SW 1271 (cell line): ENCODE measurements at regions not wholly inside any gene's neighbourhood (a gene's known extent, or its start where the extent isn't known, plus 50 kb on each side); places are given as distances from the start of the nearest gene placed in this dataset.
A peak's percentile ranks its signal among the peaks of the same experiment; 100 is the strongest.

Experiments
- DNase-seq, 2 experiments: peaks; one replicate each; lab custom pipeline; 2025; lab: John Stamatoyannopoulos, UW

DNA sequence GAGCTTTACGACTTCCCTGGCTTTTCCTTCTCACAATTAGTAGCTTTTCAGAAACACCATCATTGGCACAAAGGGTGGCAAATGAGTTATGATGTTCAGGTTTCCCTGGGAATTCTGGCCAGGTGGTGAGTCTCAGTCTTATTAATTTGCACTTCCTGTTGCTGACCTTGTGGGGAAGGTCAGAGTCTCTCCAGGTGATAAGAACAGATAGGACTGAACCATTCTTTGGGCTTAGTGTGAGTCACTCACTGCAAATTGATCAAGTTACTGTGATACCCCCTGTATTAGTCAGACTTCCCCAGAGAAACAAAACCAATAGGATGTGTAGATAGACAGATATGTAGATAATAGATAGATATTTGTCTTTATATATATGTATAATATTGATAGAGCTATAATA is 53.8 kb upstream of the RANBP3L start:
- no peak for DNase-seq

GRCh38 chr5:36356915-36357314 is 55.2 kb upstream of the RANBP3L start:
- no peak for DNase-seq

GRCh38 chr5:36357391-36357975 is 55.8 kb upstream of the RANBP3L start:
- no peak for DNase-seq

- no peak for DNase-seq
Observed at GRCh38 chr5:36359267-36359666, 57.6 kb upstream of the RANBP3L start.

- DNase-seq, result no peak
Observed at GRCh38 chr5:36360307-36360706, 58.6 kb upstream of the RANBP3L start.

GRCh38 chr5:36363101-36363500 is 61.4 kb upstream of the RANBP3L start:
- DNase-seq, result peak; percentile 22 to 29

GRCh38 chr5:36363744-36364143 is 62.0 kb upstream of the RANBP3L start:
- no peak for DNase-seq

DNA sequence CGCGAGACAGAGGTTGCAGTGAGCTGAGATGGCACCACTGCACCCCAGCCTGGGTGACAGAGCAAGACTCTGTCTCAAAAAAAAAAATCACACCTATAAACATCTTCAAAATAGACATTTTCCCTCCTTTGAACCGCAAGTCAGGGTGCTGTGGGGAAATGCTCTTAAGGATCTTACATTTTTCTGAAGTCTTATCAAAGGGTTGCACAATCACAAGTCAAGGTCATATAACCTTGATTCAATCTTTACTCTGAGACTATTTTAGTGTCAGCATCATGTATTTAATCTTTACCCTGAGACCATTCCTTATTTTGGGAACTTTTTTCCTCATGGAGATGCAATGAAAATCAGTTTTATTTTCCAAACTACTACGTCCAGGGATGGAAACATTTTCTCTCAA is 62.8 kb upstream of the RANBP3L start:
- DNase-seq, result no peak

- no peak for DNase-seq
Observed at GRCh38 chr5:36365896-36366295, 64.2 kb upstream of the RANBP3L start.

DNA sequence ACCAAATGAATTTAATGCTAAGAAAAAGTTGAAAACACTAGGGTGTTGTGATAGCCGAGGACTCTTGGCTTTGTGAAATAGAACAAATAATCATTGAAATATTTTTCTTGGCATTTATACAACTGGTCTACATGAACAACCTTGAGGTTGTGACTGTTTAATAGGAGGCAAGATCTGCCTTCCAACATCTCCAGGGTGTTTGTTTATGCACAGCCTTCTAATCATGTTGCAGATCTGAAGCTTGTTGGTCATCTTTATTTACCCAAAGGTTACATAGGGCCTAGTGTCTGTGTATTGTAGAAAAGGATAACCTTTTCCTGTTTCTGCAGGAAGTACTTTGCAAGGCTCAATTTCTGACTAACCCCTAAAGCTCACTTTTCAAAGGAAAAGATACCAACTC is 65.2 kb upstream of the RANBP3L start:
- DNase-seq, result no peak

- DNase-seq, result no peak
Observed at GRCh38 chr5:36367524-36367923, 65.8 kb upstream of the RANBP3L start.

DNA sequence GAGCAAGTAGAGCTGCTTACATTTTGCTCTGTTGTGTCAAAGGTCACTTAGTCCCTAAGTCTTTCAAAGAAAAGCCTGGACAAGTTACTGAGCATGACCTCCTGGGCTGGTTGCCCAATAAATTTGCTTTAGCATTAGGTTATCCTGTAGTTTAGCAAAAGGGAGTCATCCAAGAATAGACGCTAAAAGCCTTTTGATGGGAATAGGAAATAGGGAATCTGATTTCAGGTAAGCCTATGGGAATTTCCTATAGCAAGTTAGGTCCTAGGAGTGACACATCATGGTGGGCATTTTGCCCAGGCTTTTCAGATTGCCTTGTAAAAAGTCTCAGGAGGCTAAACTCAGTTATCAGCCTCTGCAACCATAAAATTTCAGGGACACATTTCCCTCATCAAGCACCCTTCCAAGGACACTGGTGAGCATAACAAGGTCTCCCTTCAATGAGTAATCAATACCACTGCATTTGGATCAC is 67.6 kb upstream of the RANBP3L start:
- DNase-seq, result no peak

DNA sequence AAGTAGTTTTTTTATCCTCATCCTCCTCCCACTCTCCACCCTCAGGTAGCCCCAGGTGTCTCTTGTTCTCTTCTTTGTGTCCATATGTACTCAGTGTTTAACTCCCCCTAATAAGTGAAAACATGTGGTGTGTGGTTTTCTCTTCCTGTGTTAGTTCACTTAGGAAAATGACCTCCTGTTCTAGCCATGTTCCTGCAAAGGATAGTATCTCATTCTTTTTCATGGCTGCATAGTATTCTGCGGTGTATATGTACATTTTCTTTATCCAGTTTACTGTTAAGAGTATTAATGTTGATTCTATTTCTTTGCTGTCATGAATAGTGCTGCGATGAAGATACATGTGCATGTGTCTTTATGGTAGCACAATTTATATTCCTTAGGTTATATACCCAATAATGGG is 68.4 kb upstream of the RANBP3L start:
- DNase-seq, result no peak

DNA sequence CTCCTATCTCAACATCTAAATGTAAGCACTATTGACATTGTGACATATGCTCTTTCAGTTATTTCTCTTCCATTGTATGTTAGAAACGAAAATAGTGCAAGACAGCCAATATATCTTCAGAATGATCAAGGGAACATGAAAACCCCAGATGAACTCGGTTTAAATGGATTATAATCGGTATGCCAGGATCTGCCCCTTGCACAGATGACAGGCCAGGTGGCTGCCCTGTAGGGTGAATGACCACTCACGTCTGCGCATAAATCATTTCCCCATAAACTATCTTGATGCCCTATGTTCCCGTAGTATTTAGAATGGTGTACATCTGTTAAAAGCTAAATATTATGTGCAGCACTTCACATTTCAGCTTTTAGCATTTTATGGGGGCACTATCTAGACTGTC is 69.7 kb upstream of the RANBP3L start:
- DNase-seq, result no peak

DNA sequence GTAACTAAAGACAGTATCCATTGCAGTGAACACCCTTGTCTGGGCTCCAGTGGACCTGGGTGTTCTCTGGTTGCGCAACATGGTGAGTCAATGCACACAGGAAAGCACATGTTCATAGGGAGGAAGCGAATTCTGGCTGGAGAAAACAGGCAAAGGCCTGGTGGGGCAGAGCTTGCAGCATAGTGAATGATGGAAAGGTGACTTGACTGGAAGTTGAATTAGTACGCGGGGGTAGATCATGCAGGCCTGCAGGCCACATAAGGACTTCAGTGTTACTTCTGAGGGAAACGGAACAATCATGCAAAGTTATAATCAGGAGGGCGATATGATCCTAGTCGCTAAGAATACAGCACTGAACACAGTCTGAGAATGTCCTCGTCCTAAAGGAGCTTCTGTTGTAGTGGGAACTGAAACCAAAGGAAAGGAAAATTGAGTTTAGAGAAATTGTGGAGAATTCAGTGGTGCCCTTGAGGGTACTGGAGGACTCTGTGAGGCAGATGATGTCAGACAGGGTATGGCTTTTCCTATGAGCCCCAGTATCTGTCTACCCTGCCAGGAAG is 71.9 kb upstream of the RANBP3L start:
- DNase-seq, result no peak

GRCh38 chr5:36374266-36374862 is 72.7 kb upstream of the RANBP3L start:
- no peak for DNase-seq

GRCh38 chr5:36377192-36377591 is 75.5 kb upstream of the RANBP3L start:
- no peak for DNase-seq

GRCh38 chr5:36378551-36378950 is 76.8 kb upstream of the RANBP3L start:
- no peak for DNase-seq

DNA sequence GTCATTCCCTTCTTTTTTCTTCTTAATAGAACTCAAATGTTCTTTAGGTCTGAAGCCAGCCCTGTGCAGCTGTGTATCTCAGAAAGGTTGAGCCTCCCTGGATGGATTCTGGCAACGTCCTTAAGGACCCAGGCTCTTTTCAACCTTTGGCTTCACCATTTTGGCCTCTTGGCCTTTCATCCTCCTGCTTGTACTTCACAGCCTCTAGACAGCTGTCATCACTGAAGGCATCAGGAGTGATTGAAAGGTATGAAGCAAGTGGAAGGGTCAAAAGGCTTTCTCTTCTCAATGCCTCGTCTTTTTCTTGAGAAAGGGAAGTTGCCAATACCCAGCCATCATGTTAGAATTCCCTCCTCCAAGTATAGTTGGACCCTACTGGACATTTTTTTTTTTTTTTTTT is 81.2 kb upstream of the RANBP3L start:
- DNase-seq, result no peak

- no peak for DNase-seq
Observed at GRCh38 chr5:36383942-36384341, 82.2 kb upstream of the RANBP3L start.

GRCh38 chr5:36384845-36385244 is 83.1 kb upstream of the RANBP3L start:
- DNase-seq, result no peak

- DNase-seq, result no peak
Observed at GRCh38 chr5:36385495-36385894, 83.8 kb upstream of the RANBP3L start.

- DNase-seq, result no peak
Observed at GRCh38 chr5:36388288-36388687, 86.6 kb upstream of the RANBP3L start.

DNA sequence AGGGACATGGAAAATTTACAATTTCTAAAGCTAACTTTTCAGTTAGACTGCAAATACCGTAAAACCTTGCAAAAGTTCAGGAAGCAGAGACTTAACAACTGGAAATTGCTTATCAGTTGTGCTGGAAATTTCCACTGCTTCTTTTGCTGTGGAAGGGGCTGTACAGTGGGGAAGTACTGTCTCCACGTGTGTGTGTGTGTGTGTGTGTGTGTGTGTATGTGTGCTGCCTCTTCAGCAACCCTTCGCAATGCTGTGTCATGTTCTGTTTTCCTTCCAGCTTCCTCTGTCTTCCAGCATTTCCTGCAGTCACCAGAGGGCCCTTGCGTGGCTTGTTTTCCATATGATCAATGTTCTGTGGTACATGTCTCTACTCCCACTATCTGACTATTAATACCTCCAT is 87.5 kb upstream of the RANBP3L start:
- DNase-seq, result no peak
